Fibroblast of pulmonary artery (primary cell): ENCODE measurements at regions not wholly inside any gene's neighbourhood (a gene's known extent, or its start where the extent isn't known, plus 50 kb on each side); places are given as distances from the start of the nearest gene placed in this dataset.
"Not testable (repeated sequence)": the region's sequence is repeated elsewhere in the genome, so short reads cannot be mapped to it uniquely, and the experiment has no call there.

ENCODE experiments used
- DNase-seq: peaks from one replicate; pipeline ENCODE4 v3.0.0-alpha.2; 2010; ENCODE audit warnings: low read depth
- H3K4me3 ChIP-seq: replicated peaks from 2 replicates; pipeline ENCODE4 v1.5.1; 2011; ENCODE audit warnings: low read depth, mild to moderate bottlenecking, control low read depth, low read length, moderate library complexity
- CTCF ChIP-seq: IDR thresholded peaks from 2 replicates; pipeline ENCODE4 v1.5.1; 2011; ENCODE audit warnings: mild to moderate bottlenecking, control low read depth, low read length, inconsistent platforms; ENCODE audit errors: missing control alignments

- DNase-seq = no peak
- TF ChIP-seq CTCF = no peak
- H3K4me3 ChIP-seq = no peak overlapping the region
Observed at GRCh38 chr6:141528596-141528995, 604.1 kb upstream of the GJE1 start.

GRCh38 chr6:141526985-141527384 is 605.7 kb upstream of the GJE1 start:
- TF ChIP-seq CTCF = no peak
- no peak for DNase-seq
- H3K4me3 ChIP-seq = no peak overlapping the region

- peak; percentile 54 for DNase-seq
- no peak for TF ChIP-seq CTCF
- no peak overlapping the region for H3K4me3 ChIP-seq
Observed at GRCh38 chr6:141521440-141521839, 611.3 kb upstream of the GJE1 start.

- DNase-seq = peak; percentile 33
- no peak for TF ChIP-seq CTCF
- peak overlapping the region; percentile 17 for H3K4me3 ChIP-seq
Observed at GRCh38 chr6:141513830-141514229, 618.9 kb upstream of the GJE1 start.

- no peak for TF ChIP-seq CTCF
- no peak overlapping the region for H3K4me3 ChIP-seq
- DNase-seq = no peak
Observed at GRCh38 chr6:141510803-141511202, 621.9 kb upstream of the GJE1 start.

- H3K4me3 ChIP-seq, DNase-seq: not testable (repeated sequence)
Observed at GRCh38 chr6:141506062-141506461, 626.7 kb upstream of the GJE1 start.

- H3K4me3 ChIP-seq, DNase-seq: not testable (repeated sequence)
Observed at GRCh38 chr6:141504318-141504717, 628.4 kb upstream of the GJE1 start.

GRCh38 chr6:141501616-141502015 is 631.1 kb upstream of the GJE1 start:
- H3K4me3 ChIP-seq = no peak overlapping the region
- DNase-seq = no peak
- TF ChIP-seq CTCF = no peak
